DMS53 (cell line): ENCODE measurements at regions not wholly inside any gene's neighbourhood (a gene's known extent, or its start where the extent isn't known, plus 50 kb on each side); places are given as distances from the start of the nearest gene placed in this dataset.

Source experiments
- DNase-seq: peaks from one replicate; lab custom pipeline; 2025; lab: John Stamatoyannopoulos, UW

GRCh38 chr2:10237392-10238321 is 65.0 kb upstream of the HPCAL1 start:
- no peak for DNase-seq

GRCh38 chr2:10238396-10238795 is 64.3 kb upstream of the HPCAL1 start:
- DNase-seq = no peak

GRCh38 chr2:10238991-10239485 is 63.7 kb upstream of the HPCAL1 start:
- DNase-seq = no peak

DNA sequence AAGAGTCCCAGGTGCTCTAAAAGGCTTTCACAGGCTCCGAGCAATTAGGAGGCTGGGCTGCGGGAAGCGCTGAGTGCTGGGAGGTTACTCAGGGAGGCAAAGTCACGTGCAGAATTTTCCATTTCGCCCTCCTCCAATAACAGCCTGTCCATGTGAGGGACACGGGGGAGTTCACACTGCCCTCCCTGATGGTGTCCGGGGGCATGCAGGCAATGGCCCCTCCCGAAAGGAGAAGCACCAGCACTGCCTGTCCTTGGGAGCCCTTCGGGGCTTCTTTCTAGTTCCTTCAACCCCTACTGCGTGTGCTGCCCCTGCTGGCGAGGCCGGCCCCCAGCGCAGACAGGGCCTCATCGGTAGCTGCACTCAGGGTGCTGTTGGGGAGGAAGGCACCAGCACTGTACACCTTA is 63.1 kb upstream of the HPCAL1 start:
- no peak for DNase-seq

DNA sequence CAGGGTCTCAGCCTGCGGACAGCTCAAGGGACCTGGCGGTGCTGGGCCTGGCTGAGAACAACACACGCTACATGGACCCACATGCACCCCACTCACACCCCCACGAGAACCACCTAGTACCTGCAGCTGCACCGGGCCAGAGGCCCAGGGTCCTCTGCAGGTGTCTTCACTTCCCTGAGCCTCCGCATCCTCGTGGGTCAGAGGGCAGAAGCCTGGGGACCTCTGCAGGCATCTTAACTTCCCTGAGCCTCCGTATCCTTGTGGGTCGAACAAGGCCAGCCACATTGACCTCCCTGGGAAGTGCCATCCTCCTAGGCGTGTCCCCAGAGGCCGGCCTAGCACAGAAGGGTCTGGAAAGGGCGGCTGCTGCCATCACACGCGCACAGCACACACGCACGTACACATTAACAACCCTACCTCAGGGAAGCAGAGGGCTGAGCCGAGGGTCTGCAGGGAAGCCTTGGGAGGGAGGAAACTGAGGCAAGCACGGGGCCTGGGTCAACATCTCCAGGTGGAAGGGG is 62.5 kb upstream of the HPCAL1 start:
- DNase-seq = no peak

DNA sequence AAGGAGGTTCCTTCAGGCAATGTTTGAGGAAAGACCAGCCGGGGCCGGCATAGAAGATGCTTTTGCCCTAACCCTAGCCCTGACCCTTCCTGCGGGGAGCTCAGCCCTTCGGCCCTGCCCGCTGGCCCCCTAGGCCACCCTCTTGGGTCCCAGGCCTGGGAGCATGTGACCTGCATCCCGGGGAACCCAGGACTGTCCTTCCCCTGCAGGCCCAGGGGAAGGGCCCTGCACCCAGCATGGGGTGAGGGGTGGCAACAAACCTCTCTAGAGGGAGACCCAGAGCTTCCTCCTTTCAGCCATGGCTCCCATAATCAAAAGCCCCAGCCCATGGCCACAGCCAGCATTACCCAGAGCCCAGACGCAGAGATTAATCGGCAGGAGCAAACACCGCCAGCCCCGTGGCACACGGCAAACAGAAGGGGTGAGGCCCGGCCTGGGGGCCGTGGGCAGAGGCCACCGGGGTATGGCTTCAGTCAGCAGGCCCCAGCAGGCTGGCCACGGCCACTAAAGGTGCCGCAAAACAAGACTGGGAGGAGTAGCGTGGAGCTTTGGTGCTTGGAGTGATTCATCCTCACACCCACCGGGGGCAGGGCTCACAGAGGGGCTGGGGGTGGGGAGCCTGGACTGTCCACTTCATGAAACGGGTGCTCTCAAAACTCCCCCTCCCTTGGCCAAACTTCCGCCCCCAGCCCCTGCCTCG is 61.6 kb upstream of the HPCAL1 start:
- no peak for DNase-seq

DNA sequence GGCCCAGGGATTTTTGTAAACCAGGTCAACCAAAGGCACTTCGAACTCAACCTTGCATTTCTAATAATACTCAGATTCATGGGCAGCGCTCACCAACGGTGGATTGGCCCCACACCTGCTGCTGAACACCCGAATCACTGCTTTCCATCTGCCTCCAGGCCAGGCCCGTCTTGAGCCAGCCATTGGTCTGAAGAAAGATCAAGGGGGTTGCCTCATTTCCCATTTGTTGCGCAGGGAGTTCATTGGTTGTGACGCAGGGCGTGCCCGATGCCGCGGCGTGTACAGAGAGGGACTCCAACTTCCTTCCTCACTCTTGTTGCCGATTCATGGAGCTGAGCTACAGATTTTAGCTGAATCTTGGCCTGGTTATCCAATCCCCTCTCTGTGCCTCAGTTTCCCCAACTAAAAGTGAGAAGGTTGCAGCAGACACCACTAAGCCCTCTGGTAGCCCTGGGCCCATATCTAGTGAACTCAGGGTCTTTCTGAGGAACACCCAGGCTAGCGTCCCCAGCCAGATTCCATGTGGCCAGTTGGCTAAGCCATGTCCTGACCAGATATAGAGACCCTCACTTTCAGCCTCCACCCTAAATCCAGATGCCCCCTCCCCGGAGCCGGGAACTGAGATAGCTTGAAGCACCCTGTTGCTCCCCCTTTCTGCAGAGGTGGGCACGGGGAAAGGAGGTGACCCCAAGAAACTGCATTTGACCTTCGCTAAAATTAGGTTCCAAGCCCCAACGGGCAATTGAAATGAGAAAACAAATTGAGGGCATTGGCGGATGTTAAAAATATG is 60.9 kb upstream of the HPCAL1 start:
- no peak for DNase-seq

DNA sequence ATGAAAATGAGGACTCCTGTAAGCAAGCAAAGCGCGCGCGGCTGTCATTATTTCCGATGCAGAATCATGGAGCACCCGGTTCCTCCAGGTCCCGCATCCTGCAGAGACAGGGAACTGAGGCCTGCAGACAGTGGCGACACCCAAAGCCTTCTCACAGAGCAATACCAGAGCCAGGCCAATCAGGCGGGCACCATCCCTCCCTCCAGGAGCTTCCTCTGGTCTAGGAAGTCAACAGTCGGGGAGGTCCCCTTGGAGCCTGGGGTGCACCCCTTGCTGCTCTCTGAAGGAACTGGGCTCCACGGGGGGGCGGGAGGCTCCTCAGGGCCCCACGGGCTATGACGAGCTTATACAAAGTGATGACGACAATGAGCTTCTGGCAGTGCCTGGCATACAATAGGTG is 60.3 kb upstream of the HPCAL1 start:
- DNase-seq = no peak

- DNase-seq = no peak
These were observed 59.4 kb upstream of the HPCAL1 start for GRCh38 chr2:10242998-10243925.

DNA sequence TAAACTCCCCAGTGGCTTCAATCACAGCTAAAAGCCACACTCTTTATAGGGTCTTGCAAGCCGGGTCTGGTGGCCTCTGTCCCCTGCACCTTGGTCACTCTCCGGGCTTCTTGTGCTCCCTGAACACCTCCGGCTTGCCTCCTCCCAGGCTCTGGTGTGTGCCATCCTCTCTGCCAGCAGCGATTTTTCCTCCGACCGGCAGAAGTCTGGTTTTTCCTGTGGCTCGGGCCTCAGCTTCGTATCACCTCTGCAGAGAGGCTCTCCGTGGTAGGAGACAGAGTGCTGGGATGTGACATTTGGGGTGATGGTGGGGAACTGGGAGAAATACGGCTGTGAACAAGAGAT is 58.8 kb upstream of the HPCAL1 start:
- DNase-seq = no peak

DNA sequence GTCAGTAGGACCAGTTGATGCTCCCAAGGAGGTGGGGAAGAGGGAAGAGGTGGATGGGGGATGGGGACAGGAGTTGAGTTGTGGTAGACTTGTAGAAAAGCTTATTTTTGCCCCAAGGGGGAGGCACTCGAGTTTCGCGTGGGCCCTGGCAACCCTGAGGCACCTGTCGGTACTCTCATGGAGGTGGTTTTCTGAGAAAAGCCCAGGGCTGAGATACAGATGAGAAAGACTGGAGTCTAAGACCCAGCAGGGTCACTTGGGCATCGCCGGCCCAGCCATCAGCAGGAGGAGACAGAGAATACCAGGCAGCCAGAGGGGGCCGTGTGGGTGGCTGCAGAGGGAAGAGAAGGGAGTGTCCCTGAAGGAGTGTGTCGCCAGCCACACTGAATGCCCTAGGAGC is 57.7 kb upstream of the HPCAL1 start:
- no peak for DNase-seq

GRCh38 chr2:10245661-10246060 is 57.0 kb upstream of the HPCAL1 start:
- no peak for DNase-seq

- no peak for DNase-seq
These were observed 56.3 kb upstream of the HPCAL1 start for GRCh38 chr2:10246370-10246769.

- DNase-seq = no peak
These were observed 55.9 kb upstream of the HPCAL1 start for GRCh38 chr2:10246831-10247230.

DNA sequence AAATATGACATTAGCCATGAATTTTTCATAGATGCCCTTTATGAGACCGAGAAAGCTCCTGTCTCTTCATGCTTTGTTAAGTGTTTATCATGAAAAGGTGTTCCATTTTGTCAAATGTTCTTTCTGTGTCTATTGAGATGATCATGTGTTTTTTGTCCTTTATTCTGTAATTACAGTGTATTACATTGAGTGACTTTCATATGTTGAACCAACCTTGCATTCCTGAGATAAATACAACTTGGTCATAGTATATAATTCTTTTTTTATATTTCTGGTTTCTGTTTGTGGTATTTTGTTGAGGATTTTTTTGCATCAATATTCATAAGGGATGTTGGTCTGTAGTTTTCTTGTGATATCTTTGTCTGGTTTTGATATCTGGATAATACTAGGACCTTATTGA is 52.9 kb upstream of the HPCAL1 start:
- no peak for DNase-seq

DNA sequence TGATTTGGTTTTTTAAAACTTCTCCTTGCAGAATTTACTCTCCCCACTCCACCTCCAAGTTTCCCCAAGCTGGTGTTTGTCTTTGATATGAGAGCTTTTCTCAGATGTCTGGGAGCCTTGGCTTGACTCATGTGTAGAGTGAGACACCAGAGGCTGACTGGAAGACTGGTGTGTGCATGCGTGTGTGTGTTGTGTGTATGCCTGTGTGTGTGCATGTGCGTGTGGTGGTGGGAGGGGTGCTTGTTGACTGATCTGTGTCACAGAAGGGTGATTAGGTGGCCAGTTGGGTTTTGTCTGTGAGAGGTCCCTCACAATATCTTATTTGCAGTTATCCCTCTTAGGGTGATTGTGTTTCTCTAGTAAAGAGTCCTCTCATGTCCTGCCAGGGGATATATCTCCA is 50.5 kb upstream of the HPCAL1 start:
- no peak for DNase-seq

DNA sequence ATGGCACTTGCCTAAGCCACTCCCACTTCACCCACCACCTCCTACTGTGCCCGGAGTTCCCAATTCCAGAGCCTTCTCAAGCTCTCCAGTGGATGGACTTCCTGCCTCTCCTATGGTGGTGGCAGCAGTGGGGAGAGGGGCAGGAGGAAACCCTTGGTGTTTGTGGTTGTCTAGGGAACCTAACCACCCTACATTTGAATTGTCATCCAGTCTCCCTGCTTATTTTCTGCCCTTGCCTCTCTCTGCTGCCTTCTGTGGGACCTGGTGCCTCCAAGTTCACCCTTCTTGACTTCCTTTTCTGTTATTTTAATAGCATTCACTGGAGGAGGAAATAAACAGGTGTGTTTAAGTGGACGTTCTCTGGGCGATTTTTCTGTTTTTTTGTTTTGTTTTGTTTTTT is 50.0 kb upstream of the HPCAL1 start:
- DNase-seq = peak; percentile 33
